CD1c-positive myeloid dendritic cell (primary cell): ENCODE measurements at regions not wholly inside any gene's neighbourhood (a gene's known extent, or its start where the extent isn't known, plus 50 kb on each side); places are given as distances from the start of the nearest gene placed in this dataset.

Experiments used
- DNase-seq: peaks from one replicate; pipeline ENCODE4 v3.0.0-alpha.2; 2016; ENCODE audit errors: extremely low spot score

DNA sequence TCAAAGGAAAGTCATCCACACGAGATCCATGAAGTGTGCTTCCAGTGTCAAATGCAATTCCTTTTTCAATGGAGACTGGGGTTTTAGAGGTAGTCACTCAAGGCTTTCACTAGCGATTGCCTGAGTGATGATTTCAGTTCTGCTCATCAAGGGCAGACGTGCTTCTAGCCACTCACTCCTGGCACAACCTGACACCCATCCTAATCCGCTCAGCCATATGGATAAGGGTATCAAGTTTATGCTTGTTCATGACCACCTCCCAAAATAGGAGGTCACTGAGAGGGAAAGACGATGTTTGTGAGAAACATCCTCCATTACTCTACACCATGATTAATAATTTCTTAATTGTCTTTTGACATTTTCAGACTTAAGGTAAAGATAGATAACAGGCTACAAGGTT, 91.3 kb upstream of the HEY2 start:
- no peak for DNase-seq

DNA sequence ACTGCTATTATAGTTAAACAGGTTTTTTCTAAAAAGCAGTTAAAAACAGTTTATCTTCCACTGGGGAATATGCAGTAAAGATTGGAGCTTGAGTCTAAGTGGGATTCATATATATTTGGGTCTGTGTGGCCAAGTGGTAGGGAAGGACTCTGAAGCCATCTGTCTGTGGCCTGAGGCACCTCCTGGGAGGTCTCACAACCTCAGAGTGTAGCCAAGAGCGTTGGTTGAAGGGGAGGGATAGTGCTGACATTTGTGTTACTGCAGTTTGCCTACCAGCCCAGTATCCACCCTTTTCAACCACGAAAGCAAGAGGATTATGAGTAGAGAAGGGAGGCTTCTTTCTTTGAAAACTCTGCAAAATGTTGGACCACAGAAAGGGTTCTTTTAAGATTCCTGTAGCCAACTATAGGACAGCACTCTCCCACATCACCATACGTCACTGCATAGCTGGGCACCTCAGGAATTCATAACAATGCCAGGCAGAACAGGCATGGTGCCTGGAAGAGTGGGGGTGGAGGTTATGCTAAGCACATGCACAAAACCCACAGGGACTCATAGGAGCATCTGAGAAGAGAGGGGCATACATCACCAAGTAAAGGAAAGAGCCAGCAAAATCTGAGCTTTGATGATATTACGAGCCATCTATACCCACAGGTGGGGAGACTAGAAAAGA, 90.5 kb upstream of the HEY2 start:
- no peak for DNase-seq

DNA sequence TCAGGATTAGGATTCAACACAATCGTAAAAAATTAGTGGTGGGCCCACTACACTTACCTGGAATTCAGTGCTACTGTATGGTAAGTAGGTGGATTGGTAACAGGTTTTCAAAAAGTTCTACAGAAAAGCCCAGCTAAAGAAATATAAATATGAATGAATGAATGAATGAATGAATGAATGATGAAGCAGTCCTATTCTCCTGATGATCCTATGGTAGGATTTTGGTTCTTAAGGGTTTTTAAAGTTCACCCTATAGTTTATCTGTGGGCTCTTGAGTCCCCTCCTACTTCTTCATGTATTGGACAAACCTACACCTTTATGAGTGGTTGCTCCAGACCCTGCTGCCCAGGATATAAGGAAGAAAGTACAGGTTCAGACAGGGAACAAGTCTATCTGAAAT, 89.5 kb upstream of the HEY2 start:
- DNase-seq: no peak

DNA sequence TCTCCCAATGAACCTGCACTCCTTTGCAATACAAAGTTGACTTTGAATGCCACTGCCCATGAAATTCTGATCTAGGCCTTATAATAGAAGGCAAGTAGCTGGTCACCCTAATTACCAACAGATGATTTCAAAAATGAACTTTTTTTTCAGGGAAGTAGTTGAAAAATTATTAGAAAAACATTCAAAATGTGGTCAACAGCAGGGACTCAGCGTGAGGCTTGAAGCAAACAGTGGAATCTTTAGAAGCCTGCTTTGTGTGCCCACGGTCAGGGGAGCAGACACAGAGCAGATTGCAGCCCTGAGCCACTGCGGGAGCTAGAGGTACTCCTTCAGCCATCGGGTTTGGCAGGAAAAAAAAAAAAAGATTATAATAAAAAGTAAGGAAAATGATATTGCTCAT, 87.1 kb upstream of the HEY2 start:
- DNase-seq: no peak

DNA sequence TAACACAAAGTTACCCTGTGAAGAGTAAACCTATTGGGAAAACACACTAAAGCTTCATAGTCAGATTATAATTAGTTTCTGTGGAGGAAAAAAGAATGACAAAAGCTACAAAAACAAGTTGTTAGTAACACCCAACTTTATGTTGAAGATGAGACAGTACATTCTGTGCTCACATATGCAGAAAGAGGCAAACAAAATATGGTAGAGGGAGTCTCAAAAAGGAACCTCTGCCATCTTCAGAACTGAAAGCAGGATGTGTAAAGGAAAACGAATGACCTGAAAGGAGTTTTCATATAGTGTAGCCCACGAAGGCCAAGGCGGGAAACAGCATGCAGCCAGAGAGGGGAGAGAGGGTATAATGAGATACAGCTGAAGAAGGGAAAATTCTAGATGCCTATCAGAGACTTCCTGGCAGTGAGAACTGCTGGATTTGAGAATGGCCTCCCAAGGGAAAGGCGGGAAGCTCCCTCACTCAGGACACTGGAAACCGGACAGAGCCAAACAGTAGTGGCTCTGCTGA, 84.1 kb upstream of the HEY2 start:
- DNase-seq: no peak

DNA sequence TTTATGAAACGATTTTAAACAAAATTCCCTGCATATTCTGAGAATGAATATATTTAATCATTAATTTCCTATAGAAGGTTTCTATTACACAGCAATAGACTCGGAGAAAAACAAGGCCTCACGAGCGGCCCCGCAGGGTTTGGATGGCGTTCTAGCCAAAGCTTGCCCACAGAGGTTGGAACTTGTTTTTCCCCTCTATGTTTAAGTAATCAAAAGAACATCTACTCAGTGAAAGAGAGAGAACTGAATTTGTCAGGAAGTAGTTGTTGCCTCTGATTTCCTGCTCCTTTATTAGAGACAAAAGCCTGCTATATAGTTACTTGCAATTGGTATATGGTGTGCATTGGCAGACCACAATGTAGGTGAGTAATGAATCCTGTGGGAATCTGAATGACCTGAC, 82.1 kb upstream of the HEY2 start:
- DNase-seq: no peak

DNA sequence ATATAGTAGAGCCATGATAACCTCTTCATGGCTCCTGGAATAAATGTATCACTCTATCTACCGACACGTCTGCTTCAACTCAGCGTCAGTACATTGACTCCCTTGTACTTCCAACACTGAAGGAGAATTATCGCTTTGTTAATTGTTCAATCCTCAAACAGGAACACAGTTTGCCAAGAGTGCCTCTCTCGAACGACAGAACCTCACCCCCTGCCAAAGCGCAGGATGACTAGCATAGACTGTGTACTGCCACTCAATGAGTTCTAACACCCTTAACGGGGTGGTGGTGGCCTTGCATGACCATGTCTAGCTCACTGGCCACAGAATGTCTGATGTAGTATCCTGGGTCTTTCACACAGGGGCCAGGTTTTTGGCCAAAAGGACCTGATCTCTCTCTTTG, 81.4 kb upstream of the HEY2 start:
- no peak for DNase-seq

DNA sequence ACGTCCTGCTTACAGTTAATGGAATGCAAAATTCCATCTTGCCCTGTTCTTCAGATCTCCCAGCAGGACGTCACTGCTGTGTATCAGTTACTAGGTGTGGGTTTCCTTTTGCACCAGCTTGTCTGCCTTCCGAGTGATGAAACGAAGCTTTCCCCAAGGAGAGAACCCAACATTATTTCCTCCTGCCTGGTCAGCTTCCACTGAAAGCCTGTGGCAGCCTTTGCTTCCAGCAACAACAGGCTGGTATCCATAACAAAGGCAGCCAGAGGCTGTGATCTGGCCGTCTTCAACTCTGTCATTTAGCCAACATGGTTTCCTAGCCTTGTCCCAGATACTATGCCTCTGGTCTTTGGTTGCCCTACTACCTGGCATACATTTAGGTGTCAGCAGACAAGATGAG, 78.9 kb upstream of the HEY2 start:
- DNase-seq: no peak

DNA sequence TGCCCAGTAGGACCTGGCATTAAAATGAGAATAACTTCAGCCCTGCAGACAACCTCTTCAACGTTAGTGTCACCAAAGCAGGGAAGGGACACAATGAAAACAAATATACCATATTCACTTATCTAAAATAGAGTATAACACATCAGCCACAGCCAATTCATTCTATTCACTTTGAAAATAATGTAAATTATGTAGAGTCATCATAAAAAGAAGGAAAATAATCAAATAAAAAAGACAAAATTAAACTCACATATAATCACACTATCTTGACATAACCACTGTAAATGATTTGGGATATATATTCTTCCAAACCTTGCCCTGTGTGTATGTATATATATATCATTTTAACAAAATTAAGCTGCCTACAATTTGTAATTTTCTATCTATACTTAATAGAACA, 78.1 kb upstream of the HEY2 start:
- no peak for DNase-seq

DNA sequence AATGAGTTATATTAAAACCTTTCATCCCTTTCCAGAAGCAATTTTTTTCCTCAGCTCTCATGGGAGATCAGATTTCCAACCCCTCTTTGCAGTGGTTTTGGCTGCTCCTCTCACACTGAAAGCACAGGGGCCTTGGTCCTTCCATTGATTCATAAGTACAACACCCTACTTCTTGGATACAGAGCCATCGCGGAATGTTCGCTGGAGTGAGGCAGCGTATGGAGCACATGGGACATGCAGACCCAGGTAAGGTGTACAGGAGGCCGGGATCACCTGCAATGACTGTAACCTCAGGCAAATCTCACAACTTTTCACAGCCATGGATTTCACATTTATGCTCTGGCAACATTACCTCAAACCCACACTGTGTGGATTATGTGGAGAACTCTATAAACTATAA, 75.2 kb upstream of the HEY2 start:
- DNase-seq: no peak

DNA sequence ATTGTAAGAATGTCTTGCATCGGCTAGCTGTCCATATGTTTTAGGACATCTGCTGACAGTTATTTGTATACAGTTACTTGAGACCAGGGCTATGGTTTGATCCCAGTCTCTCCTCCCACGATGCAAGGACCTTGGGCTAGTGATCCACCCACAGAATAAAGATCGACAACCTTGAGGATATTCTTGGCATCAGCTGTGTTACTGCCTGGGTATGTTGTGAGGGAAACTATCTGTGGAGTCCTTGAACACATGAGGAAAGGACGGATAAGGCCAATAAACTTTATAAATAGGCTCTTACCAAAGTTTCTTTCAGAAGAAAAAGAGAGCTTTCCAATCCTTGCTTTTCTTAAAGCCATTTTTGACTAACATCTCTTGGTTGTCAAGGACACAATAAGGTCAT, 70.8 kb upstream of the HEY2 start:
- no peak for DNase-seq

DNA sequence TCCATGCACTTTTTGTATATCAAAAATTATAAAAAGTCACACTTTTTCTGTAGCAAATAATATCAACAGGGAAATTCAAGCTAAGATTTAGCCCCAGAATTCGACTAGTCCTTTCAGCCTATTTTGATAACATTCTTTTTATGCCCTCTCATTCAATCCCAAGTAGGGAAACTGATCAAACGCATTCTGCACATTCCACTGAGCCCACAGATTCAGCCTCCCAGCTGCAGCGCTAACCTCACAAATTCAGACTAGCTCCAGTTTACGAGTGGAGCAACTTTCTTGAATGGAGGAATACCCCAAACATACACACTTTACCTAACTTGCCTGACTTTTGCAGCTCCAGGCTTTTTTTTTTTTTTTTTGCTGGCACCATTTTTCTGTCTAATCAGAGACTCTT, 70.3 kb upstream of the HEY2 start:
- DNase-seq: no peak

DNA sequence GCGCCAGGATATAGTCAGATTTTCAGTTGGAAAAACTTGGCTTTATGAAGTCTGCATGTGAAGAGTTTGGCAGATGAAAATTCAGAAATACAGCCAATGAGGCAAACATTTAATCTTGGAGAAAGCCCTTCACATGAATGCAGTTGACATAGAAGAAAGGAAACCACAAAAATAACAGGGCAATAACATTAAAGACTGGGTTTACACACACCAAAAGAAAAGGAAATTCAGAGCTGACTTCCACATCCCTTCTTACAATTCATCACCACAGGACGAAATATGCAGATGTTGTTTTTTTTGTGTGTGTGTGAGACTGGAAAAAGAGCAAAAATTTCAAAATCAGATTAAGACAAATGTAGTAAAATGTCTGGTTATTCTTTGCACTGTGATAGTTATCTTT, 69.8 kb upstream of the HEY2 start:
- DNase-seq: no peak

DNA sequence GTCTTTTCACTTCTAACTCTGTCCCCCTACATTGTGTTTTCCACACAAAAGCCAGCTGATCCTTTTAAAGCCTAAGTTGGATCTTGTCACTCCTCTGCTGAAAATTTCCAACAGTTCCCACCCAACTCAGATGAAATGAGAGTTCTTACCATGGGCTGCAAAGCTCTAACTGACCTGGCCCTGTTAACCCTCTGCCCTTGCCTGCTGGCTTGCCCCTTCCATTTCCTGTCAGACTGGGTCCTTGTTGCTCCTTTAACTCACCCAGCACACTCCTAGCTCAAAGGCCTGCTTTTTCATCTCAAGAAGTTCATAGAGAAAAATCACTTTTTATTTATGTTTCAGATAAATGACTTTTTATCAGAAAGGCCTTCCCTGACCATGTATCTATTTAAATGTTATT, 66.5 kb upstream of the HEY2 start:
- DNase-seq: no peak

DNA sequence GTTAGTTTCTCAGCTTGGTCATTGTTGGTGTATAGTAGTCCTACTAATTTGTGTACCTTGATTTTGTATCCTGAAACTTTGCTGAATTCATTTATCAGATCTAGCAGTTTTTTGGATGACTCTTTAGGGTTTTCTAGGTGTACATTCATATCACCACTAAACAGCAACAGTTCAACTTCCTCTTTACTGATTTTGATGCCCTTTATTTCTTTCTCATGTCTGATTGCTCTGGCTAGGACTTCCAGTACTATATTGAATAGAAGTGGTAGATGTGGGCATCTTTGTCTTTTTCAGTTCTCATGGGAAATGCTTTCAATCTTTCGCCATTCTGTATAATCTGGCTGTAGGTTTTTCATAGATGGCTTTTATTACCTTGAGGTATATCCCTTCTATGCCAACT, 61.3 kb upstream of the HEY2 start:
- no peak for DNase-seq

DNA sequence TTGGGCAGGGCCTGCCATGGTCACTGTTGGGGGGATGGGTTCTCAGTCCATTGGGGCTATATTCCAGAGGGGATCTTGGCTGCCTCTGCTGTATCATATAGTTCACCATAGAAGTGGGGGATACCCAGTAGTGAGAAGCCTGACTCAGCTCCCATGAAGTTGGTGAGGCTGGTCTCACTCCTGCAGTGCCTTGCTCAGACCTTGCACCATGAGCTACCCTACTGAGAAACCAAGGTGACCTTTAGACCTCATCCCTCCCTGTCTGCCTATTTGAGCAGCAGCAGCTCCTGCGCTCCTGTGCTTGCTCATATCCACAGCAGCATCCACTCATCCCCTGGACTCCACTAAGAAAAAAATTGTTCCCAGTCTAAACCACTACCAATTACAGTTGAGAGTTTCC, 56.0 kb upstream of the HEY2 start:
- DNase-seq: no peak

DNA sequence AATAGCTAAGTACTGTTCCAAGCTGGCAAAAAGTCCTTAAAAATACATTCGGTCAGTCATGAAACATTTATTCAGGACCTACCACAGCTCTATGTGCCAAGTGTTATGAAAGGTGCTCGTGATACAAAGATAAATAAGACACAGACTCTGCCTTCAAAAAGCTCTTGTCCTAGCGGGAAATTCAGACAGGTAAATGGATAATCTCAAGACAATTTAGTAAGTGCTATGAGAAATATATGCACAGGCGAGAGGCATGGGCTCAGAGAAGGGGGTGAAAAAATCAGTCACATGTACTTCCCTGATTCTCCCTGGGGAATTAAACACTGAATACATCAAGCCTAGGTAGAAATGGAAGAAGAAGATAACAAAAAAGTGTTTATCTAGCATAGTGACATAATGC, 49.8 kb upstream of the HEY2 start:
- no peak for DNase-seq
